CD4-positive, alpha-beta T cell treated with Interleukin-15 for 1 hour (primary cell): ENCODE measurements at regions not wholly inside any gene's neighbourhood (a gene's known extent, or its start where the extent isn't known, plus 50 kb on each side); places are given as distances from the start of the nearest gene placed in this dataset.
"Not testable (repeated sequence)": the region's sequence is repeated elsewhere in the genome, so short reads cannot be mapped to it uniquely, and the experiment has no call there.

Experiments used
- DNase-seq: peaks from one replicate; pipeline ENCODE4 v3.0.0-alpha.2; 2020

- DNase-seq = not testable (repeated sequence)
Observed at GRCh38 chr1:157205982-157206381, 67.8 kb upstream of the ETV3 start.

- DNase-seq = no peak
Observed at GRCh38 chr1:157203166-157203565, 65.0 kb upstream of the ETV3 start.

- DNase-seq = no peak
Observed at GRCh38 chr1:157202331-157202730, 64.1 kb upstream of the ETV3 start.

DNA sequence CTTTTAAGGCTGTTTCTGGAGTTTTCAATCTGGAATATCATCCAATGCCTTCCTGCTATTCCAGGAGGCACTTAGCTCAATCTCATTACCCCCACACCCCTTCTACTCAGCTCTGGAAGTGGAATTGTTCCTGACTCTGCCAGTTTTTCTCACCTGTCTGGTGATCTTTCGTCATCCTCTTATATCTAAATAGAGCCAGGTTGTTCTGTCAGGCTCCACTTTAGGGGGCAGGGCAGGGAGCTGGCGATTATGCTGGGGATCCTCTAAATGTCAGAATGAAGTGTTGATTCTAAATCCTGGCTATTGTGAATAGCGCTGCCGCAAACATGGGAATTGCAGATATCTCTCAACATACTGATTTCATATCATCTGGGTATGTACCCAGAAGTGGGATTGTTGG lies 63.6 kb upstream of the ETV3 start:
- no peak for DNase-seq

- DNase-seq = no peak
Observed at GRCh38 chr1:157200451-157200850, 62.3 kb upstream of the ETV3 start.

DNA sequence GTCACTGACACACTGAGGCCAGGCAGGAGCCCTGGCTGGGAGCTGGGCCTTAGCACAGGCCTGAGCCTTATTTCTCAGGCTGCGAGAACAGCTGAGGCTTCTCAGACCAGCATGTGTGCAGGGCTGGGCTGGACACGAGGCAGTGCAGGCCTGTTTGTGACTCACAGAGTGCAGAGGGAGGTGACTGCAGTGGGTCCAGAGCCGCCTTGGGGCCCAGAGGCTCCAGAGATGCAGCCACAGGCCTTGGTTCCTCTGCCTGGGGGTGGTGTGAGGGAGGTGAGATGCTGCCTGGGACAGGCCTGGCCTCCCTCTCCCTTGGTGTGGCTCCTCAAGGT lies 61.2 kb upstream of the ETV3 start:
- no peak for DNase-seq

- DNase-seq = no peak
Observed at GRCh38 chr1:157198619-157199420, 60.6 kb upstream of the ETV3 start.

DNA sequence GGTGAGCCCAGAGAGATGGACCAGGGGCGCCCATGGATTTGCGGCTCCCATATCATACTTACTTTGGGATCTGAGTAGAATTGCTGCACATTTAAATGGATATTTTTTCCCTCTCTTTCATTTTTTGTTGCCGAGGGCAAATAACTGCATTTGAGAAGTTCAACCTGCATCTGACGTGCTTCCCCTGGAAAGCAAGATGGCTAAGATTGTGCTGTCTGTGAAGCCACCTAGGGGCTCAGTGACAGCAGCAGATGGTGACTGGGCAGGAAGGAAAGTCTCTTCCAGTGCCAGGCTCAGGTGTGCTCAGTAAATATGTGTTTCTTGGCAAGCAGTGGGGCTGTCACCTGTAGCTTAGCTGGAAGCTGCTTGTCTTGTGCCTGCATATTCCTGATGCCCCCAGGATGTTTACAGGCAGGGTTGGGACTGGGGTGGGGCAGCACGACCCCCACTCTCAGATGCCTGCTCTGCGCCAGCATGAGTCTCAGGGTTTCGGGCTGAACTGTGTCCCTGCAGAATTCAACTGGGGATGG lies 59.8 kb upstream of the ETV3 start:
- DNase-seq = no peak

DNA sequence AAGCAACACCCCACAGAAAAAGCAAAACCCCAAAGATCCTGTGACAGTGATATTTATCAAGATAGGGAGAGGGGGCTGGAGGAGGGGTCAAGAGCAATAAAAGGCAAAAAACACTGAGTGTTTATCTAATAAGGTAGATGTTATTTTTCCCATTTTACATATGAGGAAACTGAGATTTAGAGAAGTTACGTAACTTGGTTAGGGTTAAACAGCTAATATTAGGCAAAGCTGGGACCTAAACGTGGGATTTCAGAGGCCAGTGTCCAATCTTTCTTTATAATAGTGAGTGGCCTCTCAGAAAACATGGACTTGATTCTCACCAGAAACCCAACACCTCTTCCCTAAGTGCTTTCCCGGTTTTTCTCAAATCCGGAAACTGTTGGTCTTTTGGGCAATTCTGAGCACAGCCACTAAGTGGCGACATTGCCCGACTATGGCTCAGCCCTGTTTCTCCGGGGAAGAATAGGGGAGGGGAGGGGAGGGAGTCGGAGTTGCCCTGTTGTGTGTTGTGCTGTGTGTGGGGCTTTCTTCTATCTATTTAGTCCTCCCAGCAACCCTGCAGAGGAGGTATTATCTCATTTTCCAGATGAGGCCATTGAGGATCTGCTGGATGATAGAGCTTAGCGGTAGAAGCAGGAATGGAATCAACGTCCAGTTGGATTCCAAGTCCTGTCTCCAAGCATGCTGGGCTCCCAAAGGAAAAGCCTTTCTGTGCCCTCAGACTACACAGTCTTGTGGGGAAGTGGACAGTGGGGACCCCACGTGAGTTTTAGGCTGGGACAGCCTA lies 58.7 kb upstream of the ETV3 start:
- not testable (repeated sequence) for DNase-seq

DNA sequence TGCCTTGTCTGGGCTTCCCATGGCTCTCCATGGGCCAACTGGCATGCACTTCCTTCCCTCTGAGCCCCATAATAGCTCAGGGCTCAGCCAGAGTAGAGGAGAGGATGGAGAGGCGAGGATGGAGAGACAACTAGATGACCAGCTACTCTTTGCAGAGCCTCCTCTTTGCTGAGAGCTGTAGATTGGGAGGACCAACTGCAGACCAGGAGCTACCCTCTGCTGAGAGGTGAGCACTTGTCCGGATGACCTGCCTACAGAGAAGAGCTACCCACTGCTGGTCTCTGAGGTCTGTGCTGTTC lies 58.0 kb upstream of the ETV3 start:
- DNase-seq = no peak

DNA sequence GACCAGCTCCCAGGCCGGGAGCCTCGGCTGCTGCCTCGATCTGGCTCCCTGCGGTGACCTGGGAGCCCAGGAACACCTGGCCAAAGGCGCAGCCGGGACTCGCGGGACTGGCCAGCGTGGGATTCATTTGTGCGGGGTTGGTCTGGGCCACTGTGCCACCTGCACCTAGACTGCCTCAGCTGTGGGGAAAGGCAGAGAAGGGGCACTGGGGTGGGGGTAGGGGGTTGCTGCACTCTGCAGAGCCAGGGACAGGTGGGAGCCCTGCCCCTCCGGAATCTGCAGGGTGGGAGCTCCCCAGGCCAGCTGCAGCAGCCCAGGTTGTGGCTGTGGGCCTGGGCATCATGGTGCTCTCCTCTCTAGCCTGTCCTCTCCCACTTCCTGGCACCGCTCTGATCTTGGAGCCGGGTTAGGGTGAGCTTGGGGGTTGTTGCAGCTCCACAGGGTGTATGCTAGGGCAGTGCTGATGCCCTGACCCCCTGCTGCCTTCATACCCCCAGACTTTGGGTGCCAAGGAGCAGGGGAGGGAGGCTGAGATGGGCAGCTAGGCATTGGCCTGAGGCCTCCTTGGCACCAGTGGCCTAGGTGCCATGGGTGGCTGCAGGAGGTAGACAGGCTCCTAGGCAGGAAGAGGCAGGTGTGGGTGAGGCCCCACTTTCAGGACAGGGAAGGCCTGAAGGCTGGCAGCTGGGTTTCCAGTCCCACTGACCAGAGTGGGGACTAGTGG lies 57.5 kb upstream of the ETV3 start:
- no peak for DNase-seq

GRCh38 chr1:157194731-157195520 lies 56.7 kb upstream of the ETV3 start:
- no peak for DNase-seq

DNA sequence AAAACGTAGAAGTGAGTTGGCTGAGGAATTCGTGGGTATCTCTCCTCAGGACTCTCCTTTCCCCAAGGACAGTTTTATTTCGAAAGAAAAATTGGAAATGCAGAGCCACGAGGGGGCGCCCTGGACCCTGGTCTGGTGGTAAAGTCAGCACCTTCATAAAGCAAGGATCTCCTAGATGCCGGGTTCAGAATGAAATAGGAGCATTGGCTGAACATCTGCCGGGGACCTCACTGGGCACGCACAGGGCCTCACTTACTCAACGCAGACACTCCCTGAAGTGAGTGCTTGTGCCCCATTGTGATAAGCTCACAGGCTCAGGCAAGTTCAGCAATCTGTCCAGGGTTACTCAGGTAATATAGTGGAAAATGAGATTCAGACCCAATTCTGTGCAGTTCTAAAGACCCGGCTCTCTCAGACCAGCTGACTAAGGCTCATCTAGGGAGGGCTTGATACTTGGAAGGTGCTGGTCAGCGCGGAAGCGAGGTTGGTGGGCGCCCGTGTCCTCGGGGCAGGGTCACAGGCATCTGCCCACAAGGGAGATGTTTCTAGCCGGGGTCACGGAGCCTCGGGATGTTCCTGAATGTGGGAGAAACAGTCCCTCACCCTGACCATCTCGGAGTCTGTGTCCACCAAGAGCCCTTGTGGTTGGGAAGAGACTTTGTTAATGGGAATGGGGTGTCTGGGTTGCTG lies 55.7 kb upstream of the ETV3 start:
- peak; percentile 41 for DNase-seq

DNA sequence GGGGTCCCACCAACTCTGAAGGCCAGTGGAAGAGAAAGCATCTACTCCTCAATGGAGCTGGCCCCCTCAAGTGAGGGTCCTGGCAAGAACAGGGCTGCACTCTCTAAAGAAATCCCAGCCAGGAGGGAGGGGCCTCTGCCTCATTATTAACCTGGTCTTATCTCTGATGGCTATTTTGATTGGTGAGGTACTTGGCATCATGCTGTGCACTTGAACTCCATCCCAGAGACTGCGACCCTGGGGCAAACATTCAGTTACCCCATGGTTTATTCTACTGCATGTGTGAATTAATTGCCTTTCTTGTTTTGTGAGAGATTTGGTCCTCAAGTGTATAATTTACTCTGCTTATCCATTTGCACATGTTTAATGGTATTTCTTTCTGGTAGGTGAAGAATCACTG lies 55.0 kb upstream of the ETV3 start:
- DNase-seq = no peak

- DNase-seq = no peak
Observed at GRCh38 chr1:157189986-157190982, 52.1 kb upstream of the ETV3 start.

DNA sequence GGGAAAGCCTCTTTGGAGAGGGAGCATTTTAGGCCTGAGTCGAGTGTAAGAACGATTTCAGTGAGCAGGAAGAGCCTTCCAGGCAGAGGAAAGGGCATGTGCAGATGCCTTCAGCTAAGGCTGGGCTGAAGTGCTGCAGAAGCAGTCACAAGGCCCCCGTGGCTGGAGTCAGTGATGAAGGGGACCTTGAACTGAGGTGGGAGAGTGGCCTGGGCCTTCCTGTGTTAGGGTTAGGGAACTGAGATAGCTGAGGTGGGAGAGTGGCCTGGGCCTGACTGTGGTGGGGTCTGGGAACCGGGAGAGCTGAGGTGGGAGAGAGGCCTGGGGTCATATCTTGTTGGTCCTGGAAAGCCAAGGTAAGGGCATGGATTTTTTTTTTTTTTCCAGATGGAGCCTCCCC lies 50.9 kb upstream of the ETV3 start:
- no peak for DNase-seq
